Head of caudate nucleus (tissue), 42 donors: ENCODE measurements at regions not wholly inside any gene's neighbourhood (a gene's known extent, or its start where the extent isn't known, plus 50 kb on each side); places are given as distances from the start of the nearest gene placed in this dataset.

ENCODE experiments used
- DNase-seq, 42 donors: peaks; one replicate each; pipeline versions ENCODE4 v3.0.0 to v3.0.0-alpha.2; 2020 to 2021; ENCODE audit warnings: mixed read lengths in 7 of 42
- intact Hi-C: fragments of 100-400 bp; cut with DNase I; formaldehyde crosslinking; loops from one replicate; pipeline ENCODE4 v1.15.0; 2022

DNA sequence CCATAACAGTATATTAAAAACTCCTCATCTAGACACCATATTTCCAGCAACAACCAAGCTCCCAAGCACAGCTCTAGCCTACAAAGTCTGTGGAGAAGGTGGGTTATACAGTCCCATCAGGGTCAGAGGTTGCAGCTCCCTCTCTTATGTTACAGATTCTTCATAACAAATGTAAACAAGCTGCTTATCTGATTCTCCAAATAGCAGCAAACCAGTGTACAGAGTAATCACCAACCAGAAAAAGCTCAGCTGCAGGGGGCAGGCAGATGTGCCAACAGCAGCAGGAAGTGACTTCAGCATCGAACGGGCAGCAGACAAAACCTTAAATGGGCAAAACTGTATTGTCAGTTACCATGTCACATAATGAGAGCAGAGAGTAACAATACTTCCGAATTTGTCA is 52.9 kb upstream of the NABP1 start:
- no peak for DNase-seq
- intact Hi-C loops = no loop called here

GRCh38 chr2:191625446-191625845 is 52.5 kb upstream of the NABP1 start:
- intact Hi-C loops = no loop called here
- no peak for DNase-seq

- intact Hi-C loops = no loop called here
These were observed 51.3 kb upstream of the NABP1 start for GRCh38 chr2:191626497-191627151.

DNA sequence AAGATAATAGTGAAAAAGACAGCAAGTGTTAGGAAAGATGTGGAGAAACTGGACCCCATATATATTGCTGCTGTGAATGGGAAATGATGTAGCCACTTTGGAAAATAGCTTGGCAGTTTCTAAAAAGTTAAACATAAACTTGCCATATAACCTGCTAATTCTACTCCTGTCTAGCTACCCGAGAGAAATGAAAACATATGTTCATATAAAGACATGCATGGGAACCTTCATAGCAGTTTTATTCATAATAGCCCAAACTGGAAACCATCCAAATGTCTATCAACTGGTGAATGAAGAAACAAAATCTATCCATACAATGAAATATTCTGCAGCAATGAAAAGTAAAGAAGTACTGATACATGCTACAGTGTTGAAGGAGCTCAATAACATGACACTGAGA is 50.4 kb upstream of the NABP1 start:
- DNase-seq = no peak
- intact Hi-C loops = no loop called here

More at GRCh38 chr2:191626497-191627151, 51.3 kb upstream of the NABP1 start:
- peak in 6 of 42 donors; percentile 13 to 56 (median 28) for DNase-seq
